OCI-LY1 (cell line): ENCODE measurements at regions not wholly inside any gene's neighbourhood (a gene's known extent, or its start where the extent isn't known, plus 50 kb on each side); places are given as distances from the start of the nearest gene placed in this dataset.

Experiments used
- H2AFZ ChIP-seq: fragments of 200-600 bp; sonication (generic), shearing (Covaris generic); 2 replicates; pipeline ENCODE4 v1.6.0; 2014; ENCODE audit warnings: antibody characterized with exemption, mild to moderate bottlenecking, low read length
- H3F3A ChIP-seq: fragments of 200-600 bp; sonication (generic), shearing (Covaris generic); 2 replicates; pipeline ENCODE4 v1.6.0; 2014; ENCODE audit warnings: mild to moderate bottlenecking, antibody characterized with exemption, low read length, moderate library complexity; ENCODE audit not compliant: insufficient read depth
- H3K27ac ChIP-seq: fragments of 200-600 bp; sonication (generic); 2 replicates; pipeline ENCODE4 v1.5.1; 2014; ENCODE audit warnings: low read length, mixed run types, mild to moderate bottlenecking, low read depth; ENCODE audit not compliant: poor library complexity, severe bottlenecking
- H3K27me3 ChIP-seq: fragments of 200-600 bp; sonication (generic); 2 replicates; pipeline ENCODE4 v1.6.0; 2014; ENCODE audit warnings: antibody characterized with exemption, mild to moderate bottlenecking, low read length, moderate library complexity; ENCODE audit not compliant: insufficient read depth
- H3K36me3 ChIP-seq: fragments of 200-600 bp; sonication (generic); 2 replicates; pipeline ENCODE4 v1.6.1; 2014; ENCODE audit warnings: mild to moderate bottlenecking, antibody characterized with exemption, low read length, moderate library complexity, mixed read lengths; ENCODE audit not compliant: insufficient read depth
- H3K4me1 ChIP-seq: fragments of 200-600 bp; sonication (generic); 2 replicates; pipeline ENCODE4 v1.5.1; 2014; ENCODE audit warnings: mild to moderate bottlenecking, low read length, moderate library complexity; ENCODE audit not compliant: insufficient read depth, severe bottlenecking
- H3K4me2 ChIP-seq: fragments of 200-600 bp; sonication (generic), shearing (Covaris generic); 2 replicates; pipeline ENCODE4 v1.6.1; 2014; ENCODE audit warnings: low read length
- H3K4me3 ChIP-seq: fragments of 200-600 bp; sonication (generic); 2 replicates; pipeline ENCODE4 v1.5.1; 2014; ENCODE audit warnings: low read length, low read depth, mild to moderate bottlenecking, mixed read lengths; ENCODE audit not compliant: poor library complexity, severe bottlenecking
- H3K79me2 ChIP-seq: fragments of 200-600 bp; shearing (Covaris generic); 2 replicates; pipeline ENCODE4 v1.6.1; 2016; ENCODE audit warnings: mixed run types, low read length, mixed read lengths; ENCODE audit not compliant: insufficient read depth
- H3K9ac ChIP-seq: fragments of 200-600 bp; sonication (generic), shearing (Covaris generic); 2 replicates; pipeline ENCODE4 v1.6.1; 2014; ENCODE audit warnings: mild to moderate bottlenecking, low read length, mixed read lengths
- H3K9me2 ChIP-seq: fragments of 200-600 bp; sonication (generic), shearing (Covaris generic); 2 replicates; pipeline ENCODE4 v1.6.1; 2014; ENCODE audit warnings: low read depth, mild to moderate bottlenecking, low read length, mixed read lengths
- H3K9me3 ChIP-seq: fragments of 200-600 bp; shearing (Covaris generic); 2 replicates; pipeline ENCODE4 v1.6.1; 2014; ENCODE audit warnings: low read length, mixed read lengths
- H4K20me1 ChIP-seq: fragments of 200-600 bp; sonication (generic), shearing (Covaris generic); 2 replicates; pipeline ENCODE4 v1.6.0; 2016; ENCODE audit warnings: mild to moderate bottlenecking, low read length; ENCODE audit not compliant: insufficient read depth
- CTCF ChIP-seq: fragments of 200-600 bp; sonication (generic), shearing (Covaris generic); IDR thresholded peaks from 2 replicates; pipeline ENCODE4 v1.5.1; 2017; ENCODE audit warnings: mild to moderate bottlenecking, antibody characterized with exemption, low read length, moderate library complexity, mixed read lengths
- EZH2 ChIP-seq: fragments of 200-600 bp; sonication (generic), shearing (Covaris generic); IDR thresholded peaks from 2 replicates; pipeline ENCODE4 v1.8.0; 2017; ENCODE audit warnings: borderline replicate concordance, mixed run types, mild to moderate bottlenecking, antibody characterized with exemption, low read length, moderate library complexity, mixed read lengths

DNA sequence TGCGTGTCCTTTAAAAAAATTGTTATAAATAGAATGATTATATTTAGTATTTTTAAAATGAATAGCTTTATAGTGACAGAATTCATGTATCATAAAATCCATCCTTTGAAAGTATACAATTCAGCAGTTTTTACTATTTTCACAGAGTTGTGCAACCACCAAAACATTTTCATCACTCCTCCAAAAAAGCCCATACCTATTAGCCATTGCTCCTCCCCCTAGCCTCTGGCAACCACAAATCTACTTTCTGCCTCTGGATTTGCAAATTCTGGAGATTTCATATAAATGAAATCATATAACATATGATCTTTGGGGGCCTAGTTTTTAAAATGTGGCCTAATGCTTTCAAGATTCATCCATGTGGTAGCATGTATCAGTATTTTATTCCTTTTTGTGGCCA is 117.9 kb upstream of the MED13L start:
- H3K27me3 ChIP-seq = no peaks in the 10 kb centered on the region
- no peaks in the 10 kb centered on the region for H3F3A ChIP-seq
- no peaks in the 10 kb centered on the region for H3K9me2 ChIP-seq
- TF ChIP-seq CTCF = no peak
- TF ChIP-seq EZH2 = no peak
- no peak overlapping the region for H3K4me2 ChIP-seq
- no peak overlapping the region for H3K27ac ChIP-seq
- H3K79me2 ChIP-seq = no peaks in the 10 kb centered on the region
- H4K20me1 ChIP-seq = no peaks in the 10 kb centered on the region
- H3K9ac ChIP-seq = no peak overlapping the region
- H3K9me3 ChIP-seq = no peaks in the 10 kb centered on the region
- no peak overlapping the region for H2AFZ ChIP-seq
- no peak overlapping the region for H3K4me3 ChIP-seq
- H3K4me1 ChIP-seq = no peaks in the 10 kb centered on the region
- no peaks in the 10 kb centered on the region for H3K36me3 ChIP-seq

- Histone ChIP-seq H3K9me3 (no peaks in the 10 kb centered on the region), H3K4me2 (no peak overlapping the region), H3K4me1 (no peaks in the 10 kb centered on the region), H3K27me3 (no peaks in the 10 kb centered on the region; the same call in 1 of the 2 replicates), H3K27ac (no peak overlapping the region), H3F3A (no peaks in the 10 kb centered on the region), H4K20me1 (no peaks in the 10 kb centered on the region), H3K79me2 (no peaks in the 10 kb centered on the region), H3K9ac (no peak overlapping the region), H2AFZ (no peak overlapping the region), H3K36me3 (no peaks in the 10 kb centered on the region), H3K9me2 (no peaks in the 10 kb centered on the region), H3K4me3 (no peak overlapping the region)
- TF ChIP-seq EZH2 (no peak), CTCF (no peak)
Measured at GRCh38 chr12:116397148-116397547, 119.7 kb upstream of the MED13L start.

DNA sequence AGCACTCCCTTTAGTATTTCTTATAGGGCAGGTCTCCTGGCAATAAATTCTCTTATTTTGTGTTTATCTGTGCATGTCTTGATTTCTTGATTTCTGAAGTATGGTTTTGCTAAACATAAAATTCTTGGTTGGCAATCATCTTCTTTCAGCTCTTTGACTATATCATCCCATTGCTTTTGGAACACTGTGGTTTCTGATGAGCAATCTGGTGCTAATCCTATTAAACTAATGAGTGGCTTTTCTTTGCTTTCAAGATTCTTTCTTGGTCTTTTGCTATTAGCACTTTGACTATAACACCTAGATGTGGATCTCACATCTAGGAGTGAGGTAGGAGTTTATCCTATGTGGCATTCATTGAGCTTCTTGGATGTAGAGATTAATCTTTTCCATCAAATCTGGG is 120.7 kb upstream of the MED13L start:
- Histone ChIP-seq H3K79me2 (no peaks in the 10 kb centered on the region), H3K36me3 (no peaks in the 10 kb centered on the region)

More for the DNA sequence above, 120.7 kb upstream of the MED13L start:
- H3F3A ChIP-seq = no peaks in the 10 kb centered on the region
- TF ChIP-seq EZH2 = no peak
- no peak for TF ChIP-seq CTCF
- H2AFZ ChIP-seq = no peak overlapping the region
- no peak overlapping the region for H3K9ac ChIP-seq
- H3K9me2 ChIP-seq = no peaks in the 10 kb centered on the region
- no peaks in the 10 kb centered on the region for H3K4me1 ChIP-seq
- H3K4me2 ChIP-seq = no peak overlapping the region
- no peak overlapping the region for H3K27ac ChIP-seq
- no peaks in the 10 kb centered on the region; the same call in 1 of the 2 replicates for H3K27me3 ChIP-seq
- no peaks in the 10 kb centered on the region for H4K20me1 ChIP-seq
- H3K9me3 ChIP-seq = no peaks in the 10 kb centered on the region
- H3K4me3 ChIP-seq = no peak overlapping the region
